GM13976 (cell line): ENCODE measurements at regions not wholly inside any gene's neighbourhood (a gene's known extent, or its start where the extent isn't known, plus 50 kb on each side); places are given as distances from the start of the nearest gene placed in this dataset.

Source experiments
- DNase-seq: peaks from one replicate; pipeline ENCODE4 v3.0.0; 2012; ENCODE audit warnings: low spot score
- CTCF ChIP-seq: IDR thresholded peaks from 2 replicates; pipeline ENCODE4 v1.5.1; 2012; ENCODE audit warnings: borderline replicate concordance, mild to moderate bottlenecking; ENCODE audit not compliant: insufficient read depth; ENCODE audit errors: extremely low read depth, missing control alignments, control extremely low read depth
- in situ Hi-C: fragments of 300-500 bp; cut with MboI; formaldehyde crosslinking; loops from one replicate; pipeline ENCODE4 v1.12.0; 2022; ENCODE audit warnings: low sequenced_read_pairs, mixed read lengths, inconsistent platforms; ENCODE audit not compliant: unreplicated experiment

GRCh38 chr11:24383137-24383536 lies 113.7 kb upstream of the LUZP2 start:
- no peak for TF ChIP-seq CTCF
- in situ Hi-C loops, result no loop called here
- DNase-seq, result no peak

GRCh38 chr11:24384240-24384639 lies 112.6 kb upstream of the LUZP2 start:
- in situ Hi-C loops, result no loop called here
- no peak for DNase-seq
- no peak for TF ChIP-seq CTCF

- in situ Hi-C loops, result no loop called here
- no peak for DNase-seq
- no peak for TF ChIP-seq CTCF
Measured at GRCh38 chr11:24386546-24387397, 110.1 kb upstream of the LUZP2 start.

GRCh38 chr11:24389575-24389974 lies 107.3 kb upstream of the LUZP2 start:
- in situ Hi-C loops, result no loop called here
- no peak for DNase-seq

GRCh38 chr11:24390016-24390415 lies 106.8 kb upstream of the LUZP2 start:
- no peak for TF ChIP-seq CTCF
- in situ Hi-C loops, result no loop called here
- no peak for DNase-seq

More at GRCh38 chr11:24389575-24389974, 107.3 kb upstream of the LUZP2 start:
- no peak for TF ChIP-seq CTCF

GRCh38 chr11:24390762-24391161 lies 106.1 kb upstream of the LUZP2 start:
- no peak for DNase-seq
- in situ Hi-C loops, result no loop called here
- no peak for TF ChIP-seq CTCF

- DNase-seq, result no peak
- in situ Hi-C loops, result no loop called here
- TF ChIP-seq CTCF, result no peak
Measured at GRCh38 chr11:24391167-24391566, 105.7 kb upstream of the LUZP2 start.
